Superior temporal gyrus (tissue), 1 donor: ENCODE measurements at regions not wholly inside any gene's neighbourhood (a gene's known extent, or its start where the extent isn't known, plus 50 kb on each side); places are given as distances from the start of the nearest gene placed in this dataset.
"Not testable (repeated sequence)": the region's sequence is repeated elsewhere in the genome, so short reads cannot be mapped to it uniquely, and the experiment has no call there.

Source experiments
- DNase-seq: peaks from one replicate; pipeline ENCODE4 v3.0.0-alpha.2; 2016; ENCODE audit errors: extremely low spot score

DNA sequence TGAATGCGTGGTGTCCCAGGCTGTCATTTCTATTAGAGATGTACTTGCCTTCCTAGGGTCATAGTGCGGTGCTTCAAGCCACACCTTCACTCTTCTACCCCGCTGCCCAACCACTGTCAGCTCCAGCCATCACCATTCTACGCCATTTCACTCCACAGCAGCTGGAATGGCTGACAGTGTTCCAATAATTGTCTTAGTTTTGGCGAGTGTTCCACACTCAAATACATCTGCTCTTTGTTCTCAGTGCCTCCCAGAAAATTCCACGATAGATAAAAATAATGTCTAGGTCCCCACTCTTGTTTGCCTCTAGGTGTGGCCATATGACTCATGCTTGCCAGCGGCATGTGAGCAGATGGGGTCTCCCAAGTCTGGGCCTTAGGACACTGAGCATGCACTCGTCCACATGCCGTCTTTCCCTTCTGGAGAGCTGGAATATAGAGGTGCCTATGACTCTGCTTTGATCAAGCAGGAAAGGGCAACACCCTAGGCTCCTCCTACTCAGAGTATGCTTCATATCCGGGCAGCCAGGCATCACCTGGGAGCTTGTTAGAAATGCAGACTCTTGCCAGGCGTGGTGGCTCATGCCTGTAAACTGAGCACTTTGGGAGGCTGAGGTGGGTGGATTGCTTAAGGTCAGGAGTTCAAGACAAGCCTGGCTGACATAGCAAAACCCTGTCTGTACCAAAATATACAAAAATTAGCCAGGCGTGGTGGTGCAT, 163.0 kb downstream of the BRMS1L start:
- peak; percentile 87 for DNase-seq

GRCh38 chr14:35988550-35988949, 162.4 kb downstream of the BRMS1L start:
- DNase-seq, result peak; percentile 65

DNA sequence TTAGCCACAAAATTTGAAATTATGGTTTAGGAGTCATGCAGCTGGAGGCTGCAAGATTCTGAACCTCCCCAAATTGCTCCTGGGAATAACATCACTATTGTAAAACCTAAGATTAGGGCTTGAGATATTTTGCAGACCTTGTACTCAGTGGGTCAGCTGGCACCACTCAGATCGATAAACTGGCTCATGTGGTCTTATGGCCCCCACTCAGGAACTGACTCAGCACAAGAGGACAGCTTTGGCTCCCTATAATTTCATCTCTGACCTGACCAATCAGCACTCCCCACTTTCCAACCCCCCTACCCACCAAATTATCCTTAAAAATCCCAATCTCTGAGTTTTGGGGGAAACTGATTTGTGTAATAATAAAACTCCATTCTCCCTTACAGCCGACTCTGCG, 161.6 kb downstream of the BRMS1L start:
- no peak for DNase-seq

DNA sequence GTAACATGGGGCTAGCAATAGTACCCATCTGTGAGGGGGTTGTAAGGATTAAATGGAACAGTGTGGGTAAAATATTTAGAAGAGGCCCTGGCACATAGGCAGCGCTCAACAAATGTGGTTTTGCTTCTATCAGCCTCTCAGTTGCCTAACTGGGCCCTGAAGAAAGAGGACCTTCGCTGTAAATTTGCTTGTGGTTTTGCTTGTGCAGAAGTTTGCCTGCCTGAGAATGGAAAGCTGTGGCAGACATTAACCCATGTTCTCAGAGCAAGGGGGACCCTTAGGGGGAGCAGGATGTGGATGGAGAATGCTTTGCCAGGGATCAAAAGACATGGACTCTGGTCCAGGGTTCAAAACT, 160.1 kb downstream of the BRMS1L start:
- DNase-seq, result no peak

DNA sequence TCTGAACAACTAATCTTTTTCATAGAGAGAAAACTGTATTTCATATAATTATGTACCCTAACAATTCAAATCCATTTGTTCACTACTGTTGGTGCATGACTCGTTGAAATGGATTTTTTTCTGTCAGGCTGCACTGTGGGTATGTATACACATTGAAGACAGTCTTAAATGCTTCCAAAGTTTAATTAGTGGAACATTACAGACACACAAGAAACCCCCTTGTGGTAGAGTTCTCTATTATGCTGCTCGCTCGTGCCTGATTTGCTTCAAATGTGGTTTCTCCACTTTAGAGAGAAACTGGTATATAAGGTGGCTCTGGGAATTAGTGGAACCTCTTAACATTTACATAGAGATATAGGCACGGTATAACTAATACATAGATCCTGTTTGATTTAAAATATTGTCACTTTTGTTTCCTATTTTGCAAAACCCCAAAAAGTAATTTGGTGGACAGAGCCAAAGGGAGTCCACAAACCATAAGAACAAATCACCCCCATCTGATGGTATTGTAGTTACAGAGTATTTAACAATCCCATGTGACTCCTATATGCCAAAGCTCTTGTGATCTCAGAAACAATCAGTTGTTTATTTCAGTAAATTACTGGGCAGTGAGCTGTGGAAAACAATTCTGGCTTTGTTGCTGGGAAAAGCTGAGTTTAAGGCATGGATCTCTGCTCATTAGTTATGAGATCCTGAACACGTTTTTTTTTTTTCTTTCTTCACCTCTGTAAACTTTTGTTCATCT, 159.5 kb downstream of the BRMS1L start:
- peak; percentile 96 for DNase-seq

DNA sequence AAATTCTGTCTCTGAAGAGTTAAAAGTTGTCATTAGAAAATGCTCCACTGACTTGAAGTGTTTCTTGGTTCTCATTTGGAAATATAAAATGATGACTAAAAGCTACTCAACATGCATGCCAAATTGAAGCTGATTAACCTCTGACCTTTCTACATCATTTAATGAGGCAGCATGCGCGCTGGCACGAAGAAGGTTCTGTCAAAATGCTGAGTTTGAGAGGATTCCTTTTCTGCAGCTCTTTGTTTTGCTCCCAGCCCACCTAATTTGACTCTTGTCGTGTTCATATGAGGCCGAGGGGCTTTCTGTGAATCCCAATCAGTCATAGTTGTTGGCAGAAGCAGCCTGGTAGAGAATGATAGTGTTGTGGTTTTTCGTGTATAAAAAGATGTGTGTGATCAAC, 153.4 kb downstream of the BRMS1L start:
- peak; percentile 22 for DNase-seq

- DNase-seq, result no peak
These were observed 152.4 kb downstream of the BRMS1L start for GRCh38 chr14:35978561-35978960.

DNA sequence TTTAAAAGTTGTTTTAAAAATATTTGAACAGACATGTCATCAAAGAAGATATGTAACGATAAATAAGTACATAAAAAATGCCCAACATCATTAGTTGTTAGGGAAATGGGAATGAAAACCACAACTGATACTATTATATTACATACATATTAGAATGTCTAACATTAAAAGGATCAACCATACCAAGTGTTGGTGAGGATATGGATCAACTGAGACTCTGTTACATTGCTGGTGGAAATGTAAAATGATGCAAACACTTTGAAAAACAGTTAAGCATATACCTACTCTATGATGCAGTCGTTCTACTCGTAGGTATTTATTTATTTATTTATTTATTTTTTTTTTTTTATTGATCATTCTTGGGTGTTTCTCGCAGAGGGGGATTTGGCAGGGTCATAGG, 149.7 kb downstream of the BRMS1L start:
- no peak for DNase-seq

DNA sequence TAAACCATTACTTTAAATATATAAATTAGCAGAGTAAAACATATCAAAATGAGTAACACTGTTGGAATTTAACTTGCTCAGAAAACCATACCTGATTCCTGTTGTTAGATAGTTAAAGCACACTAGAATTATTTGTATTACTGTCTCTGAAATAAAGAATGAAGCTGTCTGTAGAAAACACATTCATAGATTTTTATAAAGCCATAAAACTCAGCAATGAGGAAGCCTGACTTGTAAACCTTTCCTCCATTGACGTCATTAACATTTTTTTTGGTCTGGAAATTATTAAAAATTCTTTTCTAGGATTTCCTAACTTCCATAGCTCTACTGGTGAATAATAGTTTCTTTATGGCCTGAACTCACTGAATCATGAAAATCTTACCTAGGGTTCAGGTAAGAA, 147.6 kb downstream of the BRMS1L start:
- DNase-seq, result no peak

DNA sequence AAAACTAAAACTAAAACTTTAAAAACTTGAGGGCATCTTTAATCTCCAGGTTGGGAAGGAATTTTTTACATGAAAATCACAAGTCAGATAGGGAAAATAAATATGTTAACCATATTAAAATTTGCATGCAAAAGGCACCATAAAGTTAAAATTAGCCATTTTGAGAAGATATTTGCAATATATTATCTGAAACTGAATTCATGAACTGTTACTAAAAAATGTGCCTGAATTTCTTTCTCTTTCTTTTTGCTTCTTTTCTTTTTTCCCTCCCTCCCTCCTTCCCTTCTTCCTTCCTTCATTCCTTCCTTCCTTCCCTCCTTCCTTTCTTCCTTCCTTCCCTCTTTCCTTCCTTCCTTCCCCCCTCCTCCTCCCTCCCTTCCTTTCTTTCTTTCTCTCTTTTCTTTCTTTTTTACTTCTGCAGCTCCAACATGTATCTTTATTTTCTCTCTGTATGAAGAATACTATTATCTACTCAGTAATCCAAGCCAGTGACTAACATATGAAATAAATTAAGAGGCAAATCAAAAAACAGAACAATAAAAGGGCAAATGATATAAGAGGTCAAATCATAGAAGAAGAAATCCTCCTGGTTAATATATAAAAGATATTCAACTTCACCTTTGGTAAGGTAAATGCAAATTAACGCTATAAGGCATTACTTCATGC, 146.0 kb downstream of the BRMS1L start:
- DNase-seq, result no peak

DNA sequence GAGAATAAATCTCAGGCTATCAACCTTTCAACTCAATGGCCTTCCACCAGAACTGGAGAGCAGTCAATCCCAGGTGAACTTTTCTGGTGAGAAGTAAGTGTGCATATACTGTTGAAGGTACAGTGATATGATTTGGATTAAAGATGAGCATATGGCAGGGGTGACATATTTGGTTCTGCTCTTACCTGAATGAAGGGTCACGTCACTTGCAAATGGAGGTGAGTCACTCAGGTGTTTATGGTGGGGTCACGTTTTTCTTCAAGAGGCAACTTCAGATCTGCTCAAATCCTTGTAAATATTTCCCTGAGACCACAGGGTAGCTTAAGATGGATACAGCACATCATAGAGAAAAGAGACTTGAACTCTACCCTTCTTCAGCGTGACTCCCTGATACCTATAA, 143.2 kb downstream of the BRMS1L start:
- DNase-seq, result no peak

GRCh38 chr14:35965400-35965799, 139.3 kb downstream of the BRMS1L start:
- DNase-seq, result peak; percentile 94

GRCh38 chr14:35964697-35965286, 138.7 kb downstream of the BRMS1L start:
- peak; percentile 75 for DNase-seq

GRCh38 chr14:35963209-35963608, 137.1 kb downstream of the BRMS1L start:
- no peak for DNase-seq

- no peak for DNase-seq
These were observed 135.6 kb downstream of the BRMS1L start for GRCh38 chr14:35961697-35962274.

DNA sequence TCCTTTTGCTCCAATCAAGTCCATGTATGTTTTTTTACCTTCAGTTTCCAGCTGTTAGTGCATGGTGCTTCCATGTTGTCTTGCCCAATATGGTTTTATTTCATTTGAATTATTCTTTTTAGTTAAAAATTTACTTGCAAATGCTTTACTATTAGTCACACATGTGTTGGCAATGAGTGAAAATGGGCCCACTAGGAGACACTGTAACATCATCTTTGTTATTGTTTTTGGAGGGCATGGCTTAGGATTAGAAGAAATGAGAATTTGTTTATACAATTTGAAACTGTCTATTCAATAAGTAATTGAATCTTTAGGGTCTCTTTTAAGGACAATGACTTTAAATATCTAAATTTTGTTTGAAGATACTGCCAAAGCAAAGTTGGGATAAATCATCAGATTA, 133.7 kb downstream of the BRMS1L start:
- DNase-seq, result peak; percentile 87

GRCh38 chr14:35958499-35958898, 132.4 kb downstream of the BRMS1L start:
- DNase-seq, result no peak

GRCh38 chr14:35956376-35957085, 130.4 kb downstream of the BRMS1L start:
- DNase-seq, result no peak

GRCh38 chr14:35952584-35952983, 126.4 kb downstream of the BRMS1L start:
- DNase-seq, result no peak

DNA sequence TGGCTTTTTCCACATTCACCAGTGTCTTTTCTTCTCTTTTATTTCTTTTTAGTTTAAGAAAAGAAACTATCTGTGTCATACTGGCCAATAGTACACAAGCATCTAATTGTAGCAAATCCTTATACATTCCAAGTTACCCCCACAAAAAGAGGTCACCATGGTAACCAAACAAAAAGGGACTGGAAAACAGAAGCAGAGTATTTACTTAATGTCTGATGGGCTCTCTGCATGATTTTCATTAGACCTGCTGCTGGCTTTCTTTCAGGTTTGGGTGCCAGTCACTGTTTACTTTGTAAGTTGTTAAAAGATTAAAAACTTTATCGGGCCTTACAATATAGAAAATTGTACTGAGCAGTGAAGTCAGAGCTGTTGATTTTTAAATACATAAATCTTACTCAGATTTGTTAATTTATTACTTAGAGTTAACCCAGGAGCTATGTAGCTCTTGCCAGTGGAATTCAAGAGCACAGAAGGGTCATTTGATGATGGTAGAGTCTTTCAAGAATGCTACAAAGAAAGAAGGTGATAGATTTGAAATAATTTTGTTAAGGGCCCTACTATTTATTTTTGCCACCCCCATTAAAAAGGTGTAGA, 123.9 kb downstream of the BRMS1L start:
- peak; percentile 32 for DNase-seq

- not testable (repeated sequence) for DNase-seq
These were observed 121.8 kb downstream of the BRMS1L start for GRCh38 chr14:35947983-35948382.
